HepG2 (cell line): ENCODE measurements at regions not wholly inside any gene's neighbourhood (a gene's known extent, or its start where the extent isn't known, plus 50 kb on each side); places are given as distances from the start of the nearest gene placed in this dataset.

Source experiments
- FOXO4 ChIP-seq: sonication (generic); formaldehyde crosslinking; conservative IDR thresholded peaks from 2 replicates; pipeline ENCODE4 v1.8.1; 2023; ENCODE audit warnings: missing genetic modification reagents
- FOXP4 ChIP-seq: sonication (generic); formaldehyde crosslinking; IDR thresholded peaks from 2 replicates; pipeline ENCODE4 v1.4.0; 2020; ENCODE audit warnings: missing genetic modification reagents
- HBP1 ChIP-seq: IDR thresholded peaks from 2 replicates; pipeline ENCODE4 v1.6.1; 2016; ENCODE audit warnings: low read depth, control low read depth
- IRF1 ChIP-seq: sonication (generic); formaldehyde crosslinking; IDR thresholded peaks from 2 replicates; pipeline ENCODE4 v1.4.0; 2020; ENCODE audit warnings: low read depth, mild to moderate bottlenecking, missing genetic modification reagents
- ZBTB2 ChIP-seq: sonication (generic); formaldehyde crosslinking; IDR thresholded peaks from 2 replicates; pipeline ENCODE4 v1.8.0; 2022; ENCODE audit warnings: low read depth, missing genetic modification reagents

GRCh38 chr20:23268792-23269354, 81.7 kb upstream of the NXT1 start (continued):
- no peak for TF ChIP-seq IRF1 (CRISPR knock-in tag)
- TF ChIP-seq FOXO4 (CRISPR knock-in tag), result 0 out of 2 replicates have a peak, but pooled peaks have one; percentile 10
- no peak for TF ChIP-seq ZBTB2 (CRISPR knock-in tag)
- TF ChIP-seq HBP1 (CRISPR knock-in tag), result no peak
- peak; percentile 44; the same call in 1 of the 2 replicates for TF ChIP-seq FOXP4
